ENCODE measurements at regions not wholly inside any gene's neighbourhood (a gene's known extent, or its start where the extent isn't known, plus 50 kb on each side); places are given as distances from the start of the nearest gene placed in this dataset.
"Not testable (repeated sequence)": the region's sequence is repeated elsewhere in the genome, so short reads cannot be mapped to it uniquely, and the experiment has no call there.

GRCh38 chr1:4489486-4489885, 164.9 kb upstream of the AJAP1 start:
- POLR2A ChIA-PET = no interaction called here
- Mint-ChIP-seq H3K4me3 (no peak overlapping the region), H3K9me3 (no peaks in the 10 kb centered on the region), H3K27me3 (peaks cover 7% of the 10 kb centered on the region), H3K27ac (no peak overlapping the region), H3K36me3 (no peaks in the 10 kb centered on the region), H3K4me1 (no peaks in the 10 kb centered on the region)
- ATAC-seq (ENCODE audit: low read depth) = no peak
- no peak for DNase-seq

GRCh38 chr1:4489992-4490391, 164.4 kb upstream of the AJAP1 start:
- ATAC-seq (ENCODE audit: low read depth); H3K9me3 Mint-ChIP-seq; H3K36me3 Mint-ChIP-seq; POLR2A ChIA-PET; H3K27me3 Mint-ChIP-seq; H3K4me1 Mint-ChIP-seq; H3K27ac Mint-ChIP-seq; H3K4me3 Mint-ChIP-seq; DNase-seq: not testable (repeated sequence)

GRCh38 chr1:4494027-4494426, 160.4 kb upstream of the AJAP1 start:
- H3K36me3 Mint-ChIP-seq = no peaks in the 10 kb centered on the region
- POLR2A ChIA-PET = no interaction called here
- DNase-seq (no peak), ATAC-seq (ENCODE audit: low read depth) (no peak)
- no peak overlapping the region for H3K27ac Mint-ChIP-seq
- H3K4me3 Mint-ChIP-seq = no peak overlapping the region
- no peaks in the 10 kb centered on the region for H3K4me1 Mint-ChIP-seq
- no peaks in the 10 kb centered on the region for H3K9me3 Mint-ChIP-seq
- peaks cover 4% of the 10 kb centered on the region for H3K27me3 Mint-ChIP-seq

GRCh38 chr1:4494558-4494957, 159.9 kb upstream of the AJAP1 start:
- H3K4me3 Mint-ChIP-seq = no peak overlapping the region
- H3K4me1 Mint-ChIP-seq = no peaks in the 10 kb centered on the region
- H3K27me3 Mint-ChIP-seq = peaks cover 4% of the 10 kb centered on the region
- H3K27ac Mint-ChIP-seq = no peak overlapping the region
- ATAC-seq (ENCODE audit: low read depth) = no peak
- DNase-seq = no peak
- POLR2A ChIA-PET = no interaction called here
- no peaks in the 10 kb centered on the region for H3K9me3 Mint-ChIP-seq
- no peaks in the 10 kb centered on the region for H3K36me3 Mint-ChIP-seq

- H3K36me3 Mint-ChIP-seq = no peaks in the 10 kb centered on the region
- no peaks in the 10 kb centered on the region for H3K9me3 Mint-ChIP-seq
- ATAC-seq (ENCODE audit: low read depth) (no peak), DNase-seq (no peak)
- POLR2A ChIA-PET = no interaction called here
- no peak overlapping the region for H3K27ac Mint-ChIP-seq
- no peaks in the 10 kb centered on the region for H3K4me1 Mint-ChIP-seq
- peaks cover 4% of the 10 kb centered on the region for H3K27me3 Mint-ChIP-seq
- H3K4me3 Mint-ChIP-seq = no peak overlapping the region
Measured at GRCh38 chr1:4495809-4496208, 158.6 kb upstream of the AJAP1 start.

- Mint-ChIP-seq H3K36me3 (no peaks in the 10 kb centered on the region), H3K4me3 (no peak overlapping the region), H3K4me1 (no peaks in the 10 kb centered on the region), H3K27me3 (no peaks in the 10 kb centered on the region), H3K27ac (no peak overlapping the region), H3K9me3 (no peaks in the 10 kb centered on the region)
- POLR2A ChIA-PET = no interaction called here
- ATAC-seq (ENCODE audit: low read depth) = no peak
- DNase-seq = no peak
Measured at GRCh38 chr1:4500441-4500840, 154.0 kb upstream of the AJAP1 start.

GRCh38 chr1:4506591-4506990, 147.8 kb upstream of the AJAP1 start:
- Mint-ChIP-seq H3K36me3 (no peaks in the 10 kb centered on the region), H3K9me3 (no peaks in the 10 kb centered on the region), H3K27me3 (peaks cover 7% of the 10 kb centered on the region), H3K4me3 (no peak overlapping the region), H3K4me1 (no peaks in the 10 kb centered on the region), H3K27ac (no peak overlapping the region)
- ATAC-seq (ENCODE audit: low read depth) (no peak), DNase-seq (no peak)
- POLR2A ChIA-PET = no interaction called here

GRCh38 chr1:4509206-4509605, 145.2 kb upstream of the AJAP1 start:
- DNase-seq (no peak), ATAC-seq (ENCODE audit: low read depth) (no peak)
- Mint-ChIP-seq H3K27me3 (peaks cover 10% of the 10 kb centered on the region), H3K4me1 (no peaks in the 10 kb centered on the region), H3K27ac (no peak overlapping the region), H3K36me3 (no peaks in the 10 kb centered on the region), H3K9me3 (no peaks in the 10 kb centered on the region), H3K4me3 (no peak overlapping the region)
- POLR2A ChIA-PET = no interaction called here

- Mint-ChIP-seq H3K27me3 (peaks cover 10% of the 10 kb centered on the region), H3K4me3 (no peak overlapping the region), H3K27ac (no peak overlapping the region), H3K36me3 (no peaks in the 10 kb centered on the region), H3K4me1 (no peaks in the 10 kb centered on the region), H3K9me3 (no peaks in the 10 kb centered on the region)
- DNase-seq = no peak
- POLR2A ChIA-PET = no interaction called here
- ATAC-seq (ENCODE audit: low read depth) = no peak
Measured at GRCh38 chr1:4510276-4510691, 144.1 kb upstream of the AJAP1 start.

- H3K36me3 Mint-ChIP-seq = no peaks in the 10 kb centered on the region
- no peaks in the 10 kb centered on the region for H3K4me1 Mint-ChIP-seq
- ATAC-seq (ENCODE audit: low read depth) (no peak), DNase-seq (no peak)
- no peak overlapping the region for H3K4me3 Mint-ChIP-seq
- H3K27me3 Mint-ChIP-seq = peaks cover 7% of the 10 kb centered on the region
- H3K9me3 Mint-ChIP-seq = no peaks in the 10 kb centered on the region
- H3K27ac Mint-ChIP-seq = no peak overlapping the region
- POLR2A ChIA-PET = no interaction called here
Measured at GRCh38 chr1:4511374-4511773, 143.0 kb upstream of the AJAP1 start.

- POLR2A ChIA-PET = no interaction called here
- Mint-ChIP-seq H3K4me3 (no peak overlapping the region), H3K4me1 (no peaks in the 10 kb centered on the region)
Measured at GRCh38 chr1:4512636-4513035, 141.8 kb upstream of the AJAP1 start.

GRCh38 chr1:4513685-4514084, 140.7 kb upstream of the AJAP1 start:
- Mint-ChIP-seq H3K27me3 (peaks cover 6% of the 10 kb centered on the region), H3K27ac (no peak overlapping the region), H3K9me3 (no peaks in the 10 kb centered on the region), H3K4me1 (no peaks in the 10 kb centered on the region), H3K4me3 (no peak overlapping the region), H3K36me3 (no peaks in the 10 kb centered on the region)
- POLR2A ChIA-PET = no interaction called here
- no peak for ATAC-seq (ENCODE audit: low read depth)
- DNase-seq = no peak

More at GRCh38 chr1:4512636-4513035, 141.8 kb upstream of the AJAP1 start:
- Mint-ChIP-seq H3K9me3 (no peaks in the 10 kb centered on the region), H3K27me3 (peaks cover 6% of the 10 kb centered on the region), H3K27ac (no peak overlapping the region), H3K36me3 (no peaks in the 10 kb centered on the region)
- ATAC-seq (ENCODE audit: low read depth) (no peak), DNase-seq (no peak)

- Mint-ChIP-seq H3K9me3 (no peaks in the 10 kb centered on the region), H3K36me3 (no peaks in the 10 kb centered on the region), H3K4me1 (no peaks in the 10 kb centered on the region), H3K27ac (no peak overlapping the region), H3K4me3 (no peak overlapping the region), H3K27me3 (peaks cover 3% of the 10 kb centered on the region)
- POLR2A ChIA-PET = no interaction called here
- ATAC-seq (ENCODE audit: low read depth) (no peak), DNase-seq (no peak)
Measured at GRCh38 chr1:4515727-4516289, 138.6 kb upstream of the AJAP1 start.

- H3K4me3 Mint-ChIP-seq = no peak overlapping the region
- H3K36me3 Mint-ChIP-seq = no peaks in the 10 kb centered on the region
- H3K4me1 Mint-ChIP-seq = no peaks in the 10 kb centered on the region
- H3K9me3 Mint-ChIP-seq = no peaks in the 10 kb centered on the region
- no peak for ATAC-seq (ENCODE audit: low read depth)
- H3K27ac Mint-ChIP-seq = no peak overlapping the region
- POLR2A ChIA-PET = no interaction called here
- DNase-seq = no peak
- H3K27me3 Mint-ChIP-seq = peaks cover 3% of the 10 kb centered on the region
Measured at GRCh38 chr1:4516596-4516995, 137.8 kb upstream of the AJAP1 start.

Data from activated naive CD8-positive, alpha-beta T cell treated with anti-CD3 and anti-CD28 coated beads, Interleukin-2, amount 10 ng/mL, durations not matched to agents 7 days and 5 days (primary cell).